K562 (cell line): ENCODE measurements at regions not wholly inside any gene's neighbourhood (a gene's known extent, or its start where the extent isn't known, plus 50 kb on each side); places are given as distances from the start of the nearest gene placed in this dataset.

Source experiments
- ATAC-seq: fragments of 200-7000 bp; cut with Tn5 transposase; 3 replicates; pipeline ENCODE4 v1.9.1; 2020; ENCODE audit warnings: moderate library complexity
- BruUV-seq: library from RNA; stranded (reverse); fragments of 400-500 nt; replicated peaks from 2 replicates; lab custom pipeline; 2021; lab: Mats Ljungman, UMichigan
- CTCF ChIA-PET: fragments of 300-600 bp; formaldehyde crosslinking; extraction: SDS; loops from one replicate; lab custom pipeline; 2021; ENCODE audit warnings: low intra/inter-chr PET ratio; lab: Yijun Ruan, JAX
- POLR2A ChIA-PET: fragments of 300-600, 350-650 bp; sonication (Branson Sonifier 250); formaldehyde crosslinking; extraction: SDS; loops from one replicate; lab custom pipeline; 2021; ENCODE audit warnings: antibody characterized with exemption, inconsistent platforms; lab: Yijun Ruan, JAX
- DNase-seq, 4 experiments: peaks; one replicate each; pipeline versions ENCODE4 v3.0.0 to v3.0.0-alpha.2; 2011 to 2018; ENCODE audit warnings: low spot score in 3 of 4, mixed read lengths in 3 of 4; ENCODE audit errors: extremely low read depth in 1 of 4
- FAIRE-seq: peaks from 2 replicates; lab custom pipeline; 2011; peaks lifted over from hg19 to GRCh38; lab: Jason Lieb, UNC
- H2AFZ ChIP-seq: 2 replicates; pipeline ENCODE4 v1.6.0; 2011; ENCODE audit warnings: low read depth, low read length, control low read depth, inconsistent platforms
- H3K27ac ChIP-seq: fragments of 200-600 bp; 3 replicates; pipeline ENCODE4 v1.8.0; 2011; ENCODE audit warnings: low read depth, mild to moderate bottlenecking, control low read depth, inconsistent platforms, low read length, moderate library complexity, mixed read lengths; ENCODE audit errors: extremely low read depth
- H3K27me3 ChIP-seq, 2 experiments: fragments of 300-600 bp in 1 of 2; 2 replicates in 1 of 2; 3 replicates in 1 of 2; pipeline versions ENCODE4 v1.6.0 to v1.8.0; 2011; ENCODE audit warnings: inconsistent platforms in 2 of 2, low read length in 2 of 2, mild to moderate bottlenecking in 1 of 2, mixed read lengths in 1 of 2, moderate library complexity in 1 of 2; ENCODE audit not compliant: control insufficient read depth in 2 of 2, insufficient read depth in 2 of 2
- H3K36me3 ChIP-seq: fragments of 300-600 bp; 3 replicates; pipeline ENCODE4 v1.8.0; 2011; ENCODE audit warnings: mild to moderate bottlenecking, low read length, inconsistent platforms; ENCODE audit not compliant: control insufficient read depth, insufficient read depth
- H3K4me1 ChIP-seq, 2 experiments: fragments of 200-600 bp in 1 of 2; replicated peaks in 1 of 2; 2 replicates in 1 of 2; 3 replicates in 1 of 2; pipeline versions ENCODE4 v1.5.1 to v1.8.0; 2011; ENCODE audit warnings: inconsistent platforms in 2 of 2, low read length in 2 of 2, mild to moderate bottlenecking in 1 of 2, mixed read lengths in 1 of 2, moderate library complexity in 1 of 2; ENCODE audit not compliant: control insufficient read depth in 2 of 2, insufficient read depth in 2 of 2
- H3K4me2 ChIP-seq: 2 replicates; pipeline ENCODE4 v1.6.1; 2011; ENCODE audit warnings: low read length, control low read depth, inconsistent platforms, mixed read lengths; ENCODE audit not compliant: insufficient read depth
- H3K4me3 ChIP-seq: fragments of 200-600 bp; sonication (generic), shearing (Covaris generic); 2 replicates; pipeline ENCODE4 v1.5.1; 2016; ENCODE audit warnings: control low read depth, inconsistent platforms
- H3K79me2 ChIP-seq: fragments of 200-600 bp; 3 replicates; pipeline ENCODE4 v1.8.0; 2011; ENCODE audit warnings: low read length, inconsistent platforms; ENCODE audit not compliant: control insufficient read depth, insufficient read depth
- H3K9ac ChIP-seq, 2 experiments: 2 replicates each; pipeline versions ENCODE4 v1.6.0 to v1.6.1; 2011; ENCODE audit warnings: low read depth in 2 of 2, low read length in 2 of 2, control low read depth in 1 of 2, inconsistent platforms in 1 of 2, mild to moderate bottlenecking in 1 of 2, mixed read lengths in 1 of 2; ENCODE audit not compliant: insufficient read depth in 1 of 2
- H3K9me1 ChIP-seq: one replicate; pipeline ENCODE4 v1.6.0; 2011; ENCODE audit warnings: inconsistent platforms, mild to moderate bottlenecking, low read length, moderate library complexity; ENCODE audit not compliant: control insufficient read depth, insufficient read depth
- H3K9me3 ChIP-seq: replicated peaks from 2 replicates; pipeline ENCODE4 v1.5.1; 2011; ENCODE audit warnings: low read depth, low read length, inconsistent platforms; ENCODE audit not compliant: control insufficient read depth, insufficient read depth
- H4K20me1 ChIP-seq: replicated peaks from 2 replicates; pipeline ENCODE4 v1.6.1; 2011; ENCODE audit warnings: low read length, inconsistent platforms, mixed read lengths; ENCODE audit not compliant: control insufficient read depth, insufficient read depth
- BCL6 ChIP-seq: fragments of 250-450 bp; sonication (Bioruptor Pico); IDR thresholded peaks from 2 replicates; pipeline ENCODE4 v1.4.0; 2020
- BRD9 ChIP-seq: fragments of 450-650 bp; IDR thresholded peaks from 2 replicates; pipeline ENCODE4 v1.6.1; 2018; ENCODE audit warnings: low read depth; ENCODE audit not compliant: partially characterized antibody
- CBX1 ChIP-seq: sonication (generic); IDR thresholded peaks from 2 replicates; pipeline ENCODE4 v1.6.1; 2016; ENCODE audit warnings: antibody characterized with exemption, low read depth, mild to moderate bottlenecking
- KDM4B ChIP-seq, 2 experiments: fragments of 450-650 bp in 1 of 2; sonication (generic) in 1 of 2; IDR thresholded peaks; 2 replicates each; pipeline ENCODE4 v1.6.1; 2016 to 2017; ENCODE audit warnings: borderline replicate concordance in 2 of 2, antibody characterized with exemption in 1 of 2, low read depth in 1 of 2, mild to moderate bottlenecking in 1 of 2
- MIER1 ChIP-seq: fragments of 450-650 bp; IDR thresholded peaks from 2 replicates; pipeline ENCODE4 v1.6.1; 2016; ENCODE audit warnings: antibody characterized with exemption, mild to moderate bottlenecking, low read depth
- RBM34 ChIP-seq: fragments of 200-400 bp; formaldehyde crosslinking; IDR thresholded peaks from 2 replicates; pipeline ENCODE4 v1.6.1; 2018; ENCODE audit warnings: low read length, borderline replicate concordance; ENCODE audit not compliant: insufficient read depth
- TBP ChIP-seq: optimal IDR thresholded peaks from 2 replicates; pipeline ENCODE3; 2011; ENCODE audit warnings: low read depth, low read length, improper control_type of control experiment
- ZNF274 ChIP-seq: IDR thresholded peaks from 2 replicates; pipeline ENCODE4 v1.6.1; 2011; ENCODE audit warnings: low read depth, mild to moderate bottlenecking, low read length, moderate library complexity, borderline replicate concordance
- ZNF717 ChIP-seq: fragments of 250-450 bp; sonication (Bioruptor Pico); IDR thresholded peaks from 2 replicates; pipeline ENCODE4 v1.5.0; 2021
- WGBS: fragments of 100-300 bp; shearing (Covaris generic); methylation state at CpG from one replicate; pipeline ENCODE4 v1.1.6; 2016; ENCODE audit warnings: low coverage, mixed read lengths; ENCODE audit not compliant: insufficient coverage; ENCODE audit errors: missing lambda C conversion rate; 5-methylcytosine and 5-hydroxymethylcytosine counted together
- in situ Hi-C: fragments of 300-500 bp; cut with MboI; formaldehyde crosslinking; loops from 4 replicates; pipeline ENCODE4 v1.15.0; 2018; ENCODE audit warnings: inconsistent platforms, mixed read lengths
- intact Hi-C: fragments of 100-400 bp; cut with micrococcal nuclease; formaldehyde crosslinking; loops from 2 replicates; pipeline ENCODE4 v1.14.2; 2022
- TF ChIP-seq, protein P1 (sequence below): IDR thresholded peaks from 2 replicates; pipeline ENCODE4 v1.6.1; 2016; ENCODE audit warnings: missing genetic modification characterization, missing compliant biosample characterization
- TF ChIP-seq, protein P2 (sequence below): sonication (generic); formaldehyde crosslinking; IDR thresholded peaks from 2 replicates; pipeline ENCODE4 v1.8.0; 2022; ENCODE audit warnings: mild to moderate bottlenecking, missing genetic modification reagents

GRCh38 chr1:68770817-68771216 is 273.9 kb upstream of the DEPDC1 start:
- intact Hi-C loops: no loop called here
- Histone ChIP-seq H3K9me1 (no peaks in the 10 kb centered on the region), H3K36me3 (no peaks in the 10 kb centered on the region), H3K4me3 (no peak overlapping the region), H3K79me2 (no peaks in the 10 kb centered on the region), H2AFZ (no peak overlapping the region), H3K9me3 (no peaks in the 10 kb centered on the region; the same call in 1 of the 2 replicates), H4K20me1 (no peaks in the 10 kb centered on the region), H3K27ac (no peak overlapping the region), H3K4me1 (no peaks in the 10 kb centered on the region), H3K27me3 (no peaks in the 10 kb centered on the region), H3K9ac (no peak overlapping the region), H3K4me2 (no peak overlapping the region)
- WGBS: 0% methylated on average over 3 of the region's 3 CpGs
- POLR2A ChIA-PET: no interaction called here
- in situ Hi-C loops: no loop called here
- TF ChIP-seq MIER1: no peak
- TF ChIP-seq RBM34: no peak
- TF ChIP-seq KDM4B (IDR thresholded peaks at IDR 0.05; ENCODE audit: borderline replicate concordance in 2 of 2, low read depth in 1 of 2): no peak
- TF ChIP-seq TBP: no peak
- CTCF ChIA-PET: no interaction called here
- no peak for DNase-seq
- FAIRE-seq: no peak
- no peak for ATAC-seq
- no TSS peak for BruUV-seq

- Histone ChIP-seq H3K36me3 (no peaks in the 10 kb centered on the region), H3K9me1 (no peaks in the 10 kb centered on the region), H3K27me3 (no peaks in the 10 kb centered on the region), H3K27ac (no peak overlapping the region), H2AFZ (no peak overlapping the region), H3K4me1 (no peaks in the 10 kb centered on the region), H3K79me2 (no peaks in the 10 kb centered on the region), H3K4me3 (no peak overlapping the region), H3K9me3 (no peaks in the 10 kb centered on the region; the same call in 1 of the 2 replicates), H3K9ac (no peak overlapping the region), H3K4me2 (no peak overlapping the region), H4K20me1 (no peaks in the 10 kb centered on the region)
- CTCF ChIA-PET: no interaction called here
- no peak for ATAC-seq
- POLR2A ChIA-PET: no interaction called here
- no TSS peak for BruUV-seq
- intact Hi-C loops: no loop called here
- FAIRE-seq: no peak
- DNase-seq: no peak
- 0% methylated on average over 3 of the region's 3 CpGs for whole genome bisulfite sequencing
- in situ Hi-C loops: no loop called here
- no peak for TF ChIP-seq BCL6 (CRISPR knock-in tag)
- no peak for TF ChIP-seq ZNF274
- TF ChIP-seq, protein P1, sequence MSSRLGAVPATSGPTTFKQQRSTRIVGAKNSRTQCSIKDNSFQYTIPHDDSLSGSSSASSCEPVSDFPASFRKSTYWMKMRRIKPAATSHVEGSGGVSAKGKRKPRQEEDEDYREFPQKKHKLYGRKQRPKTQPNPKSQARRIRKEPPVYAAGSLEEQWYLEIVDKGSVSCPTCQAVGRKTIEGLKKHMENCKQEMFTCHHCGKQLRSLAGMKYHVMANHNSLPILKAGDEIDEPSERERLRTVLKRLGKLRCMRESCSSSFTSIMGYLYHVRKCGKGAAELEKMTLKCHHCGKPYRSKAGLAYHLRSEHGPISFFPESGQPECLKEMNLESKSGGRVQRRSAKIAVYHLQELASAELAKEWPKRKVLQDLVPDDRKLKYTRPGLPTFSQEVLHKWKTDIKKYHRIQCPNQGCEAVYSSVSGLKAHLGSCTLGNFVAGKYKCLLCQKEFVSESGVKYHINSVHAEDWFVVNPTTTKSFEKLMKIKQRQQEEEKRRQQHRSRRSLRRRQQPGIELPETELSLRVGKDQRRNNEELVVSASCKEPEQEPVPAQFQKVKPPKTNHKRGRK: no peak
- no peak for TF ChIP-seq CBX1
- TF ChIP-seq ZNF717 (CRISPR knock-in tag): no peak
- TF ChIP-seq BRD9: no peak
- TF ChIP-seq, protein P2, sequence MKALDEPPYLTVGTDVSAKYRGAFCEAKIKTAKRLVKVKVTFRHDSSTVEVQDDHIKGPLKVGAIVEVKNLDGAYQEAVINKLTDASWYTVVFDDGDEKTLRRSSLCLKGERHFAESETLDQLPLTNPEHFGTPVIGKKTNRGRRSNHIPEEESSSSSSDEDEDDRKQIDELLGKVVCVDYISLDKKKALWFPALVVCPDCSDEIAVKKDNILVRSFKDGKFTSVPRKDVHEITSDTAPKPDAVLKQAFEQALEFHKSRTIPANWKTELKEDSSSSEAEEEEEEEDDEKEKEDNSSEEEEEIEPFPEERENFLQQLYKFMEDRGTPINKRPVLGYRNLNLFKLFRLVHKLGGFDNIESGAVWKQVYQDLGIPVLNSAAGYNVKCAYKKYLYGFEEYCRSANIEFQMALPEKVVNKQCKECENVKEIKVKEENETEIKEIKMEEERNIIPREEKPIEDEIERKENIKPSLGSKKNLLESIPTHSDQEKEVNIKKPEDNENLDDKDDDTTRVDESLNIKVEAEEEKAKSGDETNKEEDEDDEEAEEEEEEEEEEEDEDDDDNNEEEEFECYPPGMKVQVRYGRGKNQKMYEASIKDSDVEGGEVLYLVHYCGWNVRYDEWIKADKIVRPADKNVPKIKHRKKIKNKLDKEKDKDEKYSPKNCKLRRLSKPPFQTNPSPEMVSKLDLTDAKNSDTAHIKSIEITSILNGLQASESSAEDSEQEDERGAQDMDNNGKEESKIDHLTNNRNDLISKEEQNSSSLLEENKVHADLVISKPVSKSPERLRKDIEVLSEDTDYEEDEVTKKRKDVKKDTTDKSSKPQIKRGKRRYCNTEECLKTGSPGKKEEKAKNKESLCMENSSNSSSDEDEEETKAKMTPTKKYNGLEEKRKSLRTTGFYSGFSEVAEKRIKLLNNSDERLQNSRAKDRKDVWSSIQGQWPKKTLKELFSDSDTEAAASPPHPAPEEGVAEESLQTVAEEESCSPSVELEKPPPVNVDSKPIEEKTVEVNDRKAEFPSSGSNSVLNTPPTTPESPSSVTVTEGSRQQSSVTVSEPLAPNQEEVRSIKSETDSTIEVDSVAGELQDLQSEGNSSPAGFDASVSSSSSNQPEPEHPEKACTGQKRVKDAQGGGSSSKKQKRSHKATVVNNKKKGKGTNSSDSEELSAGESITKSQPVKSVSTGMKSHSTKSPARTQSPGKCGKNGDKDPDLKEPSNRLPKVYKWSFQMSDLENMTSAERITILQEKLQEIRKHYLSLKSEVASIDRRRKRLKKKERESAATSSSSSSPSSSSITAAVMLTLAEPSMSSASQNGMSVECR (CRISPR knock-in tag): no peak
Measured at GRCh38 chr1:68777851-68778250, 281.0 kb upstream of the DEPDC1 start.
